ENCODE measurements at regions not wholly inside any gene's neighbourhood (a gene's known extent, or its start where the extent isn't known, plus 50 kb on each side); places are given as distances from the start of the nearest gene placed in this dataset.

GRCh38 chr4:31649878-31650277, 929.7 kb downstream of the PCDH7 start:
- TF ChIP-seq USF2 (IDR thresholded peaks at IDR 0.05) (no peak), CTCF (IDR thresholded peaks at IDR 0.05) (no peak), NPAS2 (CRISPR knock-in tag; IDR thresholded peaks at IDR 0.05; ENCODE audit: borderline replicate concordance) (no peak), ELK1 (IDR thresholded peaks at IDR 0.05; ENCODE audit: low read depth, low read length) (no peak), REST (IDR thresholded peaks at IDR 0.05) (no peak), POLR2A (IDR thresholded peaks at IDR 0.05; ENCODE audit: low read length) (no peak), HOXB5 (CRISPR knock-in tag; IDR thresholded peaks at IDR 0.05) (no peak), MYC (IDR thresholded peaks at IDR 0.05; ENCODE audit: borderline replicate concordance, low read length) (no peak), JUNB (IDR thresholded peaks at IDR 0.05) (no peak), CHD4 (IDR thresholded peaks at IDR 0.05; ENCODE audit: borderline replicate concordance) (no peak), SMC3 (IDR thresholded peaks at IDR 0.05) (no peak), HOXB13 (CRISPR knock-in tag; IDR thresholded peaks at IDR 0.05; ENCODE audit: low read depth) (no peak), GATA3 (IDR thresholded peaks at IDR 0.05; ENCODE audit: borderline replicate concordance) (no peak)
